Stimulated activated CD4-positive, alpha-beta T cell treated with anti-CD3 and anti-CD28 coated beads, Interleukin-15, amount 100 ng/mL, for 48 hours (primary cell): ENCODE measurements at regions not wholly inside any gene's neighbourhood (a gene's known extent, or its start where the extent isn't known, plus 50 kb on each side); places are given as distances from the start of the nearest gene placed in this dataset.
"Not testable (repeated sequence)": the region's sequence is repeated elsewhere in the genome, so short reads cannot be mapped to it uniquely, and the experiment has no call there.

ENCODE experiments used
- DNase-seq, 2 donors: peaks; one replicate each; pipeline ENCODE4 v3.0.0-alpha.2; 2020; ENCODE audit warnings: low read depth in 2 of 2

- no peak for DNase-seq
Measured at GRCh38 chr5:126677121-126677520, 76.4 kb downstream of the PHAX start.

GRCh38 chr5:126680191-126680817 is 79.6 kb downstream of the PHAX start:
- DNase-seq = no peak

- not testable (repeated sequence) for DNase-seq
Measured at GRCh38 chr5:126681314-126681713, 80.6 kb downstream of the PHAX start.

GRCh38 chr5:126681970-126682369 is 81.2 kb downstream of the PHAX start:
- DNase-seq = no peak

GRCh38 chr5:126682856-126683255 is 82.1 kb downstream of the PHAX start:
- no peak for DNase-seq

- no peak for DNase-seq
Measured at GRCh38 chr5:126683912-126684311, 83.2 kb downstream of the PHAX start.

- peak; percentile 61 to 68 for DNase-seq
Measured at GRCh38 chr5:126684656-126685442, 84.1 kb downstream of the PHAX start.

- DNase-seq = no peak
Measured at GRCh38 chr5:126686451-126687126, 85.8 kb downstream of the PHAX start.

- no peak for DNase-seq
Measured at GRCh38 chr5:126692971-126693370, 84.0 kb upstream of the LMNB1 start.

DNA sequence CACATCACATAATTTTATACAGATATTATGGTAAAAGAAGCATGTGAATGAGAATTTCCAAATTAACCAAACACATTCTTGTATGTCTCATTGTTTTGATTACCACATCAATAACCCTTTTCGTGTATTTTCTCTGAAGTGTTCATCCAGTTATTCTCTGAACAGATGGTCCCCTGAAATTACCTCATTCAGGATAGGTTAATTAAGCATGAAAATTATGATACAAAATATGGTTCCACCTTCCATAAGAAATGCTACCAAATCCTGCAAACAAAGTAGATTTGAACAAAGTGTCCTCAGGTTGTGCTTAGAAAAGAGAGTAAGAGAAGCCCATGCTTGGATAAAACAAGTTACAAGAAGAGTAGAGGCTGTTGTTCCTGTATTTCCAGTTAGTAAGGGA is 83.1 kb upstream of the LMNB1 start:
- DNase-seq = no peak

DNA sequence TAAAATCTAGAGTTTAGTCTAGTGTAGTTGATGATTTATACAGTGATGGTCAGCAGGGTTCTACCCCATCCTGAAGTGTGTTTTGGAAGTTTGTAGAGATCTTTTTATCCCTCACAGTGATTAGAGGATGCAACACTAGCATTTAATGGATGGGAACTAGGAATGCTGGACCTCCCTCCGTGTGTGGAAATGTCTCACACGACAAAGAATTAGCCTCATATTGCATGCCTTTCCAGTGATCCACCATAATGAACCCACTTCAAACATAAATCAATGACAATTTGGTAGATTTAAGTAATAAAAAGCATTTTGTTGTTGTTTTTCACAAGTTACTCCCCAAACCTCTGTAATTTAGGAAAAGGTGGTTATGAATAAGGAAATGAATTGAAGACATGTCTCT is 82.5 kb upstream of the LMNB1 start:
- DNase-seq = no peak

- DNase-seq = no peak
Measured at GRCh38 chr5:126695091-126695490, 81.8 kb upstream of the LMNB1 start.

DNA sequence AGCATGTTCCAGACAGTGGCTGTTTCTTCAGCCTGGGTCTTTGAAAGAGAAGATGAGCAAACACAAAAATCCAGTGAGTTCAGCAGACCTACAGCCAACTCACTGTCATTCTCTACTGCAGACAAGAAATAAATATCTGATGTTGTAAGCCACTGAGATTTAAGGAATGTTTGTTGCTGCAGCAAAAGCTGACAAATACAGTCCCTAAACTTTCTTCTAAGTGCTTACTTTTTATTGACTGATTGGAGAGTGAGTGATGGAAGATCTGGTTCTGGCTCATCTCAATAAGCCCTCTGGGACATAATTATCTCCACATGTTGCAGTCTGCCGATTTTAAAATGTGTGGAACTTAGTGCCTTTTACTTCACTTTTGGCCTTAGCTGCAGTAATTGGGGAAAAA is 69.9 kb upstream of the LMNB1 start:
- DNase-seq = no peak

DNA sequence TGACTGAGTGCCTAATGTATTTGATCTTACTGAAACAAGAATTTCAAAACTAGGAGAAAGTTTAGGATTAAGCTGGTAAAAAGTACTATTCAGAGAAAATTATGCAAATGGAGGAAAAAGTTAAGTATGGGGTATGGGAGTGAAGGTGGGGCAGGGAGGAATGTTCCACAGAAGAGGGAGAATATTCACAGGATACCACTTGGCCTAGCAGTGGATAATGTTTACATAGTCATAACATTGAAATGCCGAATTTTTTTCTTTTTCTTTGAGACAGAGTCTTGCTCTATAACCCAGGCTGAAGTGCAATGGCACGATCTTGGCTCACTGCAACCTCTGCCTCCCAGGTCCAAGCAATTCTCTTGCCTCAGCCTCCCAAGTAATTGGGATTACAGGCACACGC is 61.2 kb upstream of the LMNB1 start:
- no peak for DNase-seq

DNA sequence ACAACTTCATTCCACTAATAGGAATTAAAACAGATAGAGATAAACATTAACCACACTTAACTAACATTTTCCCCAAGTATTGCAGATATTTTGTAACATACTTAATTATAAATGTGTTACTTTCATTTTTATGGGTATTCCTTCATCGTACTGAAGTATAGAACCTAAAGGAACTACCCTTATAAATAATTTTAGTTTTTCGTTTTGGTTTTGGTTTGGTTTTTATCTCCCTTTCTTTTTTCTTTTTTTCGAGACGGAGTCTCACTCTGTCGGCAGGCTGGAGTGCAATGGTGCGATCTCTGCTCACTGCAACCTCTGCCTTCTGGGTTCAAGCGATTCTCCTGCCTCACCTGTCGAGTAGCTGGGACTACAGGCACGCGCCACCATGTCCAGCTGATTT is 60.1 kb upstream of the LMNB1 start:
- DNase-seq = no peak

DNA sequence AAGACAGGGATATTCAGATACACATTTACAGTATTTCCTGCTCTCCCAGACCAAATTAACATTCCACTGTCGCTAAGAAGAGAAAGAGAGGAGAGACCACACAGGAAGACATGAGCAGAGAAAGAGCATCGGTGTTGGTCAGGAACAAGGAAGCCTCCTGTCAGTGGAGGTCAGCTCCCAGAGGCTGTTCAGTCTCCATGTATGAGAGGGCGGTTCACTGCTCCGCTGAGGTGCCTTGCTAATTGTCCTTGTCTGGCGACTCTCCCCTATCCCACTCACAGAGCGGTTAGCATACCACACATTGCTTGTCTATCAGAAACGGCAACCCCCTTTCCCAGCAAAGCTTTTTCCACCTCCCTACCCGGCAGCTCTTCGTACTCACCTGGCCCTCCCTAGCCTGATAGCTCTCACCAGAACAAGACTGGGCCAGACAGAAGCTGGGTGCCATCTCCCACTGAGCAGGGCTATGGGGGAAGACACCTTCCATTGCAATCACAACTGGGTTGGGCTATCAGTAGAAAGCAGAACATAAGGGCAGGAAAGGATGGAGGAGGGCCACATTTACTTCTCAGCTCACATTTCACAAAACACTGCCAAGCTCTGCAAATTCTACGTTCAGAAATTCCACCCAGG is 58.6 kb upstream of the LMNB1 start:
- no peak for DNase-seq

GRCh38 chr5:126720369-126720768 is 56.6 kb upstream of the LMNB1 start:
- DNase-seq = no peak

- no peak for DNase-seq
Measured at GRCh38 chr5:126723643-126724042, 53.3 kb upstream of the LMNB1 start.
